Subcutaneous abdominal adipose tissue (tissue), 5 donors: ENCODE measurements at regions not wholly inside any gene's neighbourhood (a gene's known extent, or its start where the extent isn't known, plus 50 kb on each side); places are given as distances from the start of the nearest gene placed in this dataset.

ENCODE experiments used
- H3K27ac ChIP-seq: one replicate; pipeline ENCODE4 v1.7.0; 2013; ENCODE audit warnings: low read depth, mild to moderate bottlenecking, inconsistent platforms, low read length, moderate library complexity
- H3K27me3 ChIP-seq, 5 donors: one replicate each; pipeline ENCODE4 v1.7.0; 2013; ENCODE audit warnings: low read length in 5 of 5, inconsistent platforms in 1 of 5; ENCODE audit not compliant: control insufficient read depth in 5 of 5, insufficient read depth in 4 of 5
- H3K36me3 ChIP-seq, 5 donors: one replicate each; pipeline ENCODE4 v1.7.0; 2013; ENCODE audit warnings: low read length in 5 of 5; ENCODE audit not compliant: control insufficient read depth in 5 of 5, insufficient read depth in 5 of 5
- H3K4me1 ChIP-seq, 5 donors: one replicate each; pipeline ENCODE4 v1.7.0; 2013; ENCODE audit warnings: low read length in 5 of 5, mild to moderate bottlenecking in 3 of 5, moderate library complexity in 1 of 5; ENCODE audit not compliant: control insufficient read depth in 5 of 5, insufficient read depth in 5 of 5
- H3K4me3 ChIP-seq, 5 donors: one replicate each; pipeline ENCODE4 v1.7.0; 2013; ENCODE audit warnings: low read length in 5 of 5, low read depth in 1 of 5
- H3K9ac ChIP-seq, 5 donors: one replicate each; pipeline ENCODE4 v1.7.0; 2013; ENCODE audit warnings: low read length in 5 of 5, mild to moderate bottlenecking in 4 of 5, moderate library complexity in 3 of 5
- H3K9me3 ChIP-seq, 5 donors: one replicate each; pipeline ENCODE4 v1.7.0; 2013; ENCODE audit warnings: low read length in 5 of 5; ENCODE audit not compliant: control insufficient read depth in 5 of 5
- donor health status: healthy.
- donor health status: healthy.
- donor health status: healthy.
- donor health status: healthy.
- donor health status: healthy.

DNA sequence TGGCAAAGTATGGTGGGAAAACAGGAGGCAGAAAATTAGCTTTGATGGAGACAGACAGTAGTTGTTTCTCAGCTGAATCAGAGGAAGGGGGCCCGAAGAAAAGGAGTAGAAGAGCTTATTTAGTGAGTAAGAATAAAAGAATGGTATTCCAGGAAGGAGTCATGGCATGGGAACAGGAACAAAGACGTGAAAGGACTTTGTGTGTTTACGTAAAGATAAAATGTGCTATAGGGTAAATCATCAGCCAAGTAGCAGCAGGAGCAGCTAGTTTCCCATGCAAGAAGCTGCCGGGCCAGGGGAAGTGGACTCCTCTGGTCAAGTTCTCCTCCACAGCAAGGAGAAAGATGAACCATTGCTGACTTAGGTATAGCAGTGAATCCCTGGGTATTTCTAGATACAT, 454.5 kb downstream of the HINT1 start:
- Histone ChIP-seq H3K36me3 (no peaks in the 10 kb centered on the region), H3K27ac (no peak overlapping the region), H3K4me1 (no peaks in the 10 kb centered on the region), H3K4me3 (no peak overlapping the region), H3K27me3 (no peaks in the 10 kb centered on the region), H3K9me3 (no peaks in the 10 kb centered on the region), H3K9ac (no peak overlapping the region)

DNA sequence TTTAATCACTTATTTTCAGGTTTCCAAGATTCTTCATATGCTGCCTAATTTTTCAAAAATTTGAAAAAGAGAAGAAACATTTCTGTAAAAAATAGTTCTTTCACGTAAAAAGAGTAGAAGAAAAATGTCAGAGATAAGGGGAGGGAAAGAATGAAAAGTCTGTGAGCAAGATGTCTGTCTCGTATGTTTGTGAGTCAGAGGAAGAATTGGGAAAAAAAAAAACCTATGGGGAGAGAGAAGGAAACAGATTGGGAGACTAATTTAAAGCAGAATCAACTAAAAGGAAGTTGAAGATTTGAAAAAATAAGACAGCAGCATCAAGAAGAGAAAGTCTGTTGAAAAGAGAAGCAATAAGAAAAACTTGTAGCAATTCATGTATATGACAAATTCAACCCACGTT, 456.3 kb downstream of the HINT1 start:
- no peak overlapping the region for H3K9ac ChIP-seq
- no peaks in the 10 kb centered on the region for H3K9me3 ChIP-seq
- no peaks in the 10 kb centered on the region for H3K36me3 ChIP-seq
- no peaks in the 10 kb centered on the region for H3K4me1 ChIP-seq
- no peaks in the 10 kb centered on the region for H3K27me3 ChIP-seq
- no peak overlapping the region for H3K4me3 ChIP-seq
- no peak overlapping the region for H3K27ac ChIP-seq

- Histone ChIP-seq H3K27ac (no peak overlapping the region), H3K27me3 (no peaks in the 10 kb centered on the region), H3K4me1 (no peaks in the 10 kb centered on the region), H3K4me3 (no peak overlapping the region), H3K9me3 (peaks cover 0 to 5% (median 0%) of the 10 kb centered on the region in 5 donors), H3K9ac (no peak overlapping the region), H3K36me3 (no peaks in the 10 kb centered on the region)
Observed at GRCh38 chr5:130706696-130707095, 458.4 kb downstream of the HINT1 start.

DNA sequence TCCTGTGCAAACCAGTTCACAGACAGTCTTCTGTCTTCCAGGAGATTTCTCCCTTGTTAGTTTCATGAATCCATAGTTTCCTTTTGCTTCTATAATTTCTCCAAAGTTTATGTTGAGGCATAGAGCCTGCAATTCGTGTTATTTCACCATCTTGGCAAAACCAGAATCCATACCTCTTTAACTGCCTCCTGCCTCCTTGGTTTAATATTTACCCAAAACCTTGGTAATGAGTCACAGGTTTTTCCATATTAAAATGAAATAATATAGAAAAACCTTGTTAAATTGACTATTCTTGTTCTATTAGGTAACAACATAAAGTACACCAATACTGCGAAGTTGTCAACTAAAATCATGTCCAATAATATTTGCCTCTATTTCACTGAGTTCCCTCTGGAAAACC, 459.7 kb downstream of the HINT1 start:
- Histone ChIP-seq H3K9ac (no peak overlapping the region), H3K9me3 (peaks cover 0 to 5% (median 0%) of the 10 kb centered on the region in 5 donors), H3K36me3 (no peaks in the 10 kb centered on the region), H3K27ac (no peak overlapping the region), H3K4me1 (no peaks in the 10 kb centered on the region), H3K4me3 (no peak overlapping the region), H3K27me3 (no peaks in the 10 kb centered on the region)

GRCh38 chr5:130693509-130693908, 471.5 kb downstream of the HINT1 start:
- H3K9ac ChIP-seq = no peak overlapping the region

DNA sequence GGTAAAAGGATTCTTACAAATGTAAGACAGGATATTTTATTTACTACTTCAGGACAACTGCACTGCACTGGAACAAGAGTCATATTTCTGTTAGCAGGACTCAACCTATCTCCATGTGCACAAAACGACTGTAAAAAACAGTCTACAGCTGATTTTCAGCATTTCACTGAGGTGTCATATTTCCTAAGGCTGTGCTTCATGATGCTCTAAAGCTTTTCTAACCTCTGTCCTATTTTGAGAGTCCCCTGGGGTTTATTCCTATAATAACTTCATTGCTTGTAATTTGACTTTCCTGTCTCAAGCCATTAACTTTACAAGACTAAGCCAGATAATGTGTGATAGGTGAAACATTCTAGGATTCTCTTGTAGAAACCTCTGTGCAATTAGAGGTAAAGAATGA, 472.3 kb downstream of the HINT1 start:
- no peaks in the 10 kb centered on the region for H3K27me3 ChIP-seq
- no peaks in the 10 kb centered on the region for H3K36me3 ChIP-seq
- peaks cover 0 to 8% (median 0%) of the 10 kb centered on the region in 5 donors for H3K4me1 ChIP-seq

More at GRCh38 chr5:130693509-130693908, 471.5 kb downstream of the HINT1 start:
- Histone ChIP-seq H3K4me3 (no peak overlapping the region), H3K27ac (no peak overlapping the region), H3K9me3 (no peaks in the 10 kb centered on the region), H3K4me1 (peaks cover 0 to 8% (median 0%) of the 10 kb centered on the region in 5 donors), H3K27me3 (no peaks in the 10 kb centered on the region), H3K36me3 (no peaks in the 10 kb centered on the region)

DNA sequence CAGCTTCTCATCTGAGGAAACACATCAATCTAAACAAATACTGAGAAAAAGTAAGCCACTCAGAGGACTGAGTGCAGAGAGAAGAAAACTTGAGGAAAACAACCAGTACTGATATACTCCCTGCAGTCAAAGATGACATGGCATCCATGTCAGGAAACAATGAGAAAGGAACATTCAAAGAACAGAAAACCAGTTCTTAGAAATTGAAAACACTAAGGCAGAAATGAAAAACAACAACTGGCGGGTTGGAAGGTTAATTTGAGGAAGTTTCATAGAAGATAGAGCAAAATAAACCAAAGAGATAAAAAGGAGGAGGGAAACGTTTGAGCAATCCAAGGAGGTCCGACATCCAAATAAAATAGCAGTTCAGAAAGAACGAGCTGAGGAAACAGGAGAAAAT, 475.2 kb downstream of the HINT1 start:
- Histone ChIP-seq H3K4me1 (peaks cover 0 to 8% (median 0%) of the 10 kb centered on the region in 5 donors), H3K27ac (no peak overlapping the region), H3K36me3 (no peaks in the 10 kb centered on the region), H3K27me3 (no peaks in the 10 kb centered on the region), H3K9me3 (no peaks in the 10 kb centered on the region), H3K9ac (no peak overlapping the region), H3K4me3 (no peak overlapping the region)

More for the DNA sequence above, 472.3 kb downstream of the HINT1 start:
- Histone ChIP-seq H3K4me3 (no peak overlapping the region), H3K27ac (no peak overlapping the region), H3K9me3 (no peaks in the 10 kb centered on the region), H3K9ac (no peak overlapping the region)

GRCh38 chr5:130687085-130687733, 477.8 kb downstream of the HINT1 start:
- no peak overlapping the region for H3K4me3 ChIP-seq
- no peaks in the 10 kb centered on the region for H3K36me3 ChIP-seq
- no peak overlapping the region for H3K9ac ChIP-seq
- H3K27ac ChIP-seq = no peak overlapping the region
- no peaks in the 10 kb centered on the region for H3K4me1 ChIP-seq
- H3K9me3 ChIP-seq = no peaks in the 10 kb centered on the region
- no peaks in the 10 kb centered on the region for H3K27me3 ChIP-seq

GRCh38 chr5:130678637-130679036, 486.4 kb downstream of the HINT1 start:
- H3K9ac ChIP-seq = no peak overlapping the region
- H3K9me3 ChIP-seq = peaks cover 0 to 2% (median 0%) of the 10 kb centered on the region in 5 donors
- H3K4me3 ChIP-seq = no peak overlapping the region
- no peaks in the 10 kb centered on the region for H3K4me1 ChIP-seq
- no peaks in the 10 kb centered on the region for H3K27me3 ChIP-seq
- H3K27ac ChIP-seq = no peak overlapping the region
- H3K36me3 ChIP-seq = no peaks in the 10 kb centered on the region

- Histone ChIP-seq H3K27ac (no peak overlapping the region), H3K9ac (no peak overlapping the region), H3K4me3 (no peak overlapping the region), H3K4me1 (no peaks in the 10 kb centered on the region), H3K36me3 (no peaks in the 10 kb centered on the region), H3K27me3 (no peaks in the 10 kb centered on the region), H3K9me3 (peaks cover 0 to 2% (median 0%) of the 10 kb centered on the region in 5 donors)
Observed at GRCh38 chr5:130666462-130666861, 498.6 kb downstream of the HINT1 start.
